ENCODE measurements at regions not wholly inside any gene's neighbourhood (a gene's known extent, or its start where the extent isn't known, plus 50 kb on each side); places are given as distances from the start of the nearest gene placed in this dataset.

DNA sequence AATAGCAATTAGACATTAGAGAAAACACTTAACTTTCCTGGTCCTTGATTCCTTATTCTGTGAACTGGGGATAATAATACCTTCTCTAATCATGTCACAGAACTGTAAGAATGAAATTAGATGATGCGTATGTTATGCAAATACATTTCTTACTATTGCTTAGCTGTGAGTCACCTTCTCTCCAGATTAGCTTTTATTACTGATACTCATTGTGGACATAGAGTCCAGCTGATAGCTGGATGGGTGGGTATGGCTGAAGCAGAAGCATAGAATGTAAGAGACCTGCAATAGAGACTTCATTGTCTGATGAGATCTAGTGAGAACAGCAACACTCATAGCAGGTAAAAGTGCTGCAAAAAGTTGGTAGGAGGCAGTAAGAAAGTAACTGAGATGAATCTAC is 437.2 kb upstream of the ZFP42 start (continued):
- TF ChIP-seq ZXDB (tag by site-specific recombination; IDR thresholded peaks at IDR 0.05) = no peak
- TF ChIP-seq ZNF843 (tag by site-specific recombination; IDR thresholded peaks at IDR 0.05) = no peak
- no peak for TF ChIP-seq ZNF16 (tag by site-specific recombination; IDR thresholded peaks at IDR 0.05; ENCODE audit: low read depth)
- TF ChIP-seq, protein P1, sequence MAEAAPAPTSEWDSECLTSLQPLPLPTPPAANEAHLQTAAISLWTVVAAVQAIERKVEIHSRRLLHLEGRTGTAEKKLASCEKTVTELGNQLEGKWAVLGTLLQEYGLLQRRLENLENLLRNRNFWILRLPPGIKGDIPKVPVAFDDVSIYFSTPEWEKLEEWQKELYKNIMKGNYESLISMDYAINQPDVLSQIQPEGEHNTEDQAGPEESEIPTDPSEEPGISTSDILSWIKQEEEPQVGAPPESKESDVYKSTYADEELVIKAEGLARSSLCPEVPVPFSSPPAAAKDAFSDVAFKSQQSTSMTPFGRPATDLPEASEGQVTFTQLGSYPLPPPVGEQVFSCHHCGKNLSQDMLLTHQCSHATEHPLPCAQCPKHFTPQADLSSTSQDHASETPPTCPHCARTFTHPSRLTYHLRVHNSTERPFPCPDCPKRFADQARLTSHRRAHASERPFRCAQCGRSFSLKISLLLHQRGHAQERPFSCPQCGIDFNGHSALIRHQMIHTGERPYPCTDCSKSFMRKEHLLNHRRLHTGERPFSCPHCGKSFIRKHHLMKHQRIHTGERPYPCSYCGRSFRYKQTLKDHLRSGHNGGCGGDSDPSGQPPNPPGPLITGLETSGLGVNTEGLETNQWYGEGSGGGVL (tag by site-specific recombination; IDR thresholded peaks at IDR 0.05) = no peak
- TF ChIP-seq, protein P2, sequence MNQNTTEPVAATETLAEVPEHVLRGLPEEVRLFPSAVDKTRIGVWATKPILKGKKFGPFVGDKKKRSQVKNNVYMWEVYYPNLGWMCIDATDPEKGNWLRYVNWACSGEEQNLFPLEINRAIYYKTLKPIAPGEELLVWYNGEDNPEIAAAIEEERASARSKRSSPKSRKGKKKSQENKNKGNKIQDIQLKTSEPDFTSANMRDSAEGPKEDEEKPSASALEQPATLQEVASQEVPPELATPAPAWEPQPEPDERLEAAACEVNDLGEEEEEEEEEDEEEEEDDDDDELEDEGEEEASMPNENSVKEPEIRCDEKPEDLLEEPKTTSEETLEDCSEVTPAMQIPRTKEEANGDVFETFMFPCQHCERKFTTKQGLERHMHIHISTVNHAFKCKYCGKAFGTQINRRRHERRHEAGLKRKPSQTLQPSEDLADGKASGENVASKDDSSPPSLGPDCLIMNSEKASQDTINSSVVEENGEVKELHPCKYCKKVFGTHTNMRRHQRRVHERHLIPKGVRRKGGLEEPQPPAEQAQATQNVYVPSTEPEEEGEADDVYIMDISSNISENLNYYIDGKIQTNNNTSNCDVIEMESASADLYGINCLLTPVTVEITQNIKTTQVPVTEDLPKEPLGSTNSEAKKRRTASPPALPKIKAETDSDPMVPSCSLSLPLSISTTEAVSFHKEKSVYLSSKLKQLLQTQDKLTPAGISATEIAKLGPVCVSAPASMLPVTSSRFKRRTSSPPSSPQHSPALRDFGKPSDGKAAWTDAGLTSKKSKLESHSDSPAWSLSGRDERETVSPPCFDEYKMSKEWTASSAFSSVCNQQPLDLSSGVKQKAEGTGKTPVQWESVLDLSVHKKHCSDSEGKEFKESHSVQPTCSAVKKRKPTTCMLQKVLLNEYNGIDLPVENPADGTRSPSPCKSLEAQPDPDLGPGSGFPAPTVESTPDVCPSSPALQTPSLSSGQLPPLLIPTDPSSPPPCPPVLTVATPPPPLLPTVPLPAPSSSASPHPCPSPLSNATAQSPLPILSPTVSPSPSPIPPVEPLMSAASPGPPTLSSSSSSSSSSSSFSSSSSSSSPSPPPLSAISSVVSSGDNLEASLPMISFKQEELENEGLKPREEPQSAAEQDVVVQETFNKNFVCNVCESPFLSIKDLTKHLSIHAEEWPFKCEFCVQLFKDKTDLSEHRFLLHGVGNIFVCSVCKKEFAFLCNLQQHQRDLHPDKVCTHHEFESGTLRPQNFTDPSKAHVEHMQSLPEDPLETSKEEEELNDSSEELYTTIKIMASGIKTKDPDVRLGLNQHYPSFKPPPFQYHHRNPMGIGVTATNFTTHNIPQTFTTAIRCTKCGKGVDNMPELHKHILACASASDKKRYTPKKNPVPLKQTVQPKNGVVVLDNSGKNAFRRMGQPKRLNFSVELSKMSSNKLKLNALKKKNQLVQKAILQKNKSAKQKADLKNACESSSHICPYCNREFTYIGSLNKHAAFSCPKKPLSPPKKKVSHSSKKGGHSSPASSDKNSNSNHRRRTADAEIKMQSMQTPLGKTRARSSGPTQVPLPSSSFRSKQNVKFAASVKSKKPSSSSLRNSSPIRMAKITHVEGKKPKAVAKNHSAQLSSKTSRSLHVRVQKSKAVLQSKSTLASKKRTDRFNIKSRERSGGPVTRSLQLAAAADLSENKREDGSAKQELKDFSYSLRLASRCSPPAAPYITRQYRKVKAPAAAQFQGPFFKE (tag by site-specific recombination; IDR thresholded peaks at IDR 0.05; ENCODE audit: borderline replicate concordance) = no peak
- no peak for TF ChIP-seq ZNF596 (tag by site-specific recombination; IDR thresholded peaks at IDR 0.05)
- no peak for TF ChIP-seq ZNF302 (tag by site-specific recombination; IDR thresholded peaks at IDR 0.05; ENCODE audit: low read depth)
- no peak for TF ChIP-seq SETDB1 (IDR thresholded peaks at IDR 0.05; ENCODE audit: insufficient read length, low read length)
- no peak for TF ChIP-seq ZBTB8A (tag by site-specific recombination; IDR thresholded peaks at IDR 0.05)

DNA sequence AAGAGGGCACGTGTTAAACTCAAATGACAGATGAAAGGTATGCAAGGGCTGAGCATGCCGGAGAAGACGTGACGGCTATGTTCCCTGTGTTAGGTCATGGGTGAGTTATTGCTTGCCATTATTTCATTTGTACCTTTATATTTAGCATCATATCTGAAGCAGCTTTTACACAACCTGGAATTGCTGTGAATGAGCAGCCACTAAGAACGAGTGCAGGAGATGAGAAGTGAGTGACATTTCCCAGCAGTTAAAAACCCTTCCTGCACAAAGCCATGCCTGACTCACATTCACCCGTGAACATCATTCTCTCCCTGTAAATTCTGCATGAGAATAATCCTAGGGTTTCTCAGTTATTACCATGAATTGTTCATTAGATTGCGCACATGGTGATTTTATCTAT is 433.2 kb upstream of the ZFP42 start:
- ChIA-PET CTCF (no interaction called here), POLR2A (no interaction called here)
- Histone ChIP-seq H3K36me3 (ENCODE audit: control insufficient read depth in 2 of 2, insufficient read depth in 1 of 2, low read length in 2 of 2) (no peaks in the 10 kb centered on the region), H3K9me3 (ENCODE audit: control insufficient read depth, insufficient read depth, low read depth, low read length) (no peaks in the 10 kb centered on the region), H3K27ac (ENCODE audit: extremely low read depth, low read depth, low read length) (no peak overlapping the region), H3K4me3 (ENCODE audit: low read depth, low read length) (no peak overlapping the region), H3K4me1 (ENCODE audit: control insufficient read depth, insufficient read depth, low read length) (no peaks in the 10 kb centered on the region)
- TF ChIP-seq, protein P3, sequence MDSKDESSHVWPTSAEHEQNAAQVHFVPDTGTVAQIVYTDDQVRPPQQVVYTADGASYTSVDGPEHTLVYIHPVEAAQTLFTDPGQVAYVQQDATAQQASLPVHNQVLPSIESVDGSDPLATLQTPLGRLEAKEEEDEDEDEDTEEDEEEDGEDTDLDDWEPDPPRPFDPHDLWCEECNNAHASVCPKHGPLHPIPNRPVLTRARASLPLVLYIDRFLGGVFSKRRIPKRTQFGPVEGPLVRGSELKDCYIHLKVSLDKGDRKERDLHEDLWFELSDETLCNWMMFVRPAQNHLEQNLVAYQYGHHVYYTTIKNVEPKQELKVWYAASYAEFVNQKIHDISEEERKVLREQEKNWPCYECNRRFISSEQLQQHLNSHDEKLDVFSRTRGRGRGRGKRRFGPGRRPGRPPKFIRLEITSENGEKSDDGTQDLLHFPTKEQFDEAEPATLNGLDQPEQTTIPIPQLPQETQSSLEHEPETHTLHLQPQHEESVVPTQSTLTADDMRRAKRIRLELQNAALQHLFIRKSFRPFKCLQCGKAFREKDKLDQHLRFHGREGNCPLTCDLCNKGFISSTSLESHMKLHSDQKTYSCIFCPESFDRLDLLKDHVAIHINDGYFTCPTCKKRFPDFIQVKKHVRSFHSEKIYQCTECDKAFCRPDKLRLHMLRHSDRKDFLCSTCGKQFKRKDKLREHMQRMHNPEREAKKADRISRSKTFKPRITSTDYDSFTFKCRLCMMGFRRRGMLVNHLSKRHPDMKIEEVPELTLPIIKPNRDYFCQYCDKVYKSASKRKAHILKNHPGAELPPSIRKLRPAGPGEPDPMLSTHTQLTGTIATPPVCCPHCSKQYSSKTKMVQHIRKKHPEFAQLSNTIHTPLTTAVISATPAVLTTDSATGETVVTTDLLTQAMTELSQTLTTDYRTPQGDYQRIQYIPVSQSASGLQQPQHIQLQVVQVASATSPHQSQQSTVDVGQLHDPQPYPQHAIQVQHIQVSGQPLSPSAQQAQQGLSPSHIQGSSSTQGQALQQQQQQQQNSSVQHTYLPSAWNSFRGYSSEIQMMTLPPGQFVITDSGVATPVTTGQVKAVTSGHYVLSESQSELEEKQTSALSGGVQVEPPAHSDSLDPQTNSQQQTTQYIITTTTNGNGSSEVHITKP (tag by site-specific recombination; IDR thresholded peaks at IDR 0.05) = no peak
- TF ChIP-seq ZNF792 (tag by site-specific recombination; IDR thresholded peaks at IDR 0.05) (no peak), ZNF239 (tag by site-specific recombination; IDR thresholded peaks at IDR 0.05) (no peak), ZNF184 (tag by site-specific recombination; IDR thresholded peaks at IDR 0.05) (no peak), ZNF510 (tag by site-specific recombination; IDR thresholded peaks at IDR 0.05; ENCODE audit: insufficient replicate concordance) (no peak), ZNF561 (tag by site-specific recombination; IDR thresholded peaks at IDR 0.05; ENCODE audit: borderline replicate concordance) (no peak), ZNF221 (tag by site-specific recombination; IDR thresholded peaks at IDR 0.05; ENCODE audit: borderline replicate concordance) (no peak), ZNF341 (tag by site-specific recombination; IDR thresholded peaks at IDR 0.05; ENCODE audit: low read depth) (no peak), ZBTB20 (tag by site-specific recombination; IDR thresholded peaks at IDR 0.05) (no peak), TRIM28 (IDR thresholded peaks at IDR 0.05; ENCODE audit: borderline replicate concordance, low read length) (no peak), ZSCAN30 (tag by site-specific recombination; IDR thresholded peaks at IDR 0.05) (no peak), BCL11B (tag by site-specific recombination; IDR thresholded peaks at IDR 0.05; ENCODE audit: low read depth) (no peak), ZNF274 (IDR thresholded peaks at IDR 0.05; ENCODE audit: low read length) (no peak), ZNF274 (tag by site-specific recombination; IDR thresholded peaks at IDR 0.05; ENCODE audit: borderline replicate concordance) (no peak)
- TF ChIP-seq, protein P4, sequence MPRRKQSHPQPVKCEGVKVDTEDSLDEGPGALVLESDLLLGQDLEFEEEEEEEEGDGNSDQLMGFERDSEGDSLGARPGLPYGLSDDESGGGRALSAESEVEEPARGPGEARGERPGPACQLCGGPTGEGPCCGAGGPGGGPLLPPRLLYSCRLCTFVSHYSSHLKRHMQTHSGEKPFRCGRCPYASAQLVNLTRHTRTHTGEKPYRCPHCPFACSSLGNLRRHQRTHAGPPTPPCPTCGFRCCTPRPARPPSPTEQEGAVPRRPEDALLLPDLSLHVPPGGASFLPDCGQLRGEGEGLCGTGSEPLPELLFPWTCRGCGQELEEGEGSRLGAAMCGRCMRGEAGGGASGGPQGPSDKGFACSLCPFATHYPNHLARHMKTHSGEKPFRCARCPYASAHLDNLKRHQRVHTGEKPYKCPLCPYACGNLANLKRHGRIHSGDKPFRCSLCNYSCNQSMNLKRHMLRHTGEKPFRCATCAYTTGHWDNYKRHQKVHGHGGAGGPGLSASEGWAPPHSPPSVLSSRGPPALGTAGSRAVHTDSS (tag by site-specific recombination; IDR thresholded peaks at IDR 0.05) = no peak
- TF ChIP-seq, protein P5, sequence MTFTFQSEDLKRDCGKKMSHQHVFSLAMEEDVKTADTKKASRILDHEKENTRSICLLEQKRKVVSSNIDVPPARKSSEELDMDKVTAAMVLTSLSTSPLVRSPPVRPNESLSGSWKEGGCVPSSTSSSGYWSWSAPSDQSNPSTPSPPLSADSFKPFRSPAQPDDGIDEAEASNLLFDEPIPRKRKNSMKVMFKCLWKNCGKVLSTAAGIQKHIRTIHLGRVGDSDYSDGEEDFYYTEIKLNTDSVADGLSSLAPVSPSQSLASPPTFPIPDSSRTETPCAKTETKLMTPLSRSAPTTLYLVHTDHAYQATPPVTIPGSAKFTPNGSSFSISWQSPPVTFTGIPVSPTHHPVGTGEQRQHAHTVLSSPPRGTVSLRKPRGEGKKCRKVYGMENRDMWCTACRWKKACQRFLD (tag by site-specific recombination; IDR thresholded peaks at IDR 0.05) = no peak

Data from HEK293 (cell line).